ENCODE measurements at regions not wholly inside any gene's neighbourhood (a gene's known extent, or its start where the extent isn't known, plus 50 kb on each side); places are given as distances from the start of the nearest gene placed in this dataset.

GRCh38 chr1:229798558-229798957, 172.5 kb downstream of the URB2 start (continued):
- TF ChIP-seq ZBTB33 (IDR thresholded peaks at IDR 0.05; ENCODE audit: borderline replicate concordance, low read depth) (no peak), MAX (IDR thresholded peaks at IDR 0.05; ENCODE audit: low read depth) (no peak), YY1 (IDR thresholded peaks at IDR 0.05; ENCODE audit: low read depth) (no peak), CHD2 (IDR thresholded peaks at IDR 0.05; ENCODE audit: low read length, partially characterized antibody) (no peak), EP300 (IDR thresholded peaks at IDR 0.05; ENCODE audit: borderline replicate concordance in 1 of 2, low read depth in 1 of 2, low read length in 1 of 2) (no peak), FOXM1 (IDR thresholded peaks at IDR 0.05; ENCODE audit: low read depth) (no peak), USF1 (IDR thresholded peaks at IDR 0.05; ENCODE audit: borderline replicate concordance, low read depth) (no peak), REST (IDR thresholded peaks at IDR 0.05; ENCODE audit: low read depth, low read length) (no peak), TAF1 (IDR thresholded peaks at IDR 0.05; ENCODE audit: borderline replicate concordance, low read depth, low read length) (no peak), RCOR1 (IDR thresholded peaks at IDR 0.05; ENCODE audit: low read length) (no peak)

- Histone ChIP-seq H4K20me1 (ENCODE audit: insufficient read depth) (no peaks in the 10 kb centered on the region), H3K4me2 (no peak overlapping the region), H3K9me3 (no peaks in the 10 kb centered on the region), H3K36me3 (replicated peaks in 1 of 2; ENCODE audit: control insufficient read depth in 1 of 2, insufficient read depth in 2 of 2, low read length in 1 of 2) (no peaks in the 10 kb centered on the region), H3K4me1 (ENCODE audit: control insufficient read depth in 1 of 2, insufficient read depth in 2 of 2, low read depth in 1 of 2, low read length in 1 of 2) (no peaks in the 10 kb centered on the region), H3F3A (replicated peaks; ENCODE audit: insufficient read depth) (no peaks in the 10 kb centered on the region), H3K9ac (no peak overlapping the region), H3K4me3 (ENCODE audit: low read depth in 2 of 2, low read length in 1 of 2) (no peak overlapping the region), H3K9me2 (no peaks in the 10 kb centered on the region), H3K27me3 (ENCODE audit: insufficient read depth) (no peaks in the 10 kb centered on the region), H3K27ac (ENCODE audit: low read depth in 2 of 2, low read length in 1 of 2) (no peak overlapping the region), H2AFZ (ENCODE audit: low read depth) (no peak overlapping the region), H3K79me2 (ENCODE audit: insufficient read depth) (no peaks in the 10 kb centered on the region)
- no peak for DNase-seq
- WGBS (ENCODE audit: low lambda C conversion rate) = 31% methylated on average over 4 of the region's 4 CpGs
- POLR2A ChIA-PET = no interaction called here
- CTCF ChIA-PET = interaction anchor here (1.0 kb wide), 1 partner anchor 40 kb away, joined by 3 read pairs; no protein-coding TSS in a partner anchor
- TF ChIP-seq FOXJ3 (CRISPR knock-in tag; IDR thresholded peaks at IDR 0.05) (no peak), EP300 (IDR thresholded peaks at IDR 0.05; ENCODE audit: borderline replicate concordance in 1 of 2, low read depth in 1 of 2, low read length in 1 of 2) (no peak), FOXM1 (IDR thresholded peaks at IDR 0.05; ENCODE audit: low read depth) (no peak), PBX3 (IDR thresholded peaks at IDR 0.05) (no peak), NRF1 (IDR thresholded peaks at IDR 0.05; ENCODE audit: low read depth, low read length) (no peak), TCF12 (IDR thresholded peaks at IDR 0.05) (no peak), ELF1 (IDR thresholded peaks at IDR 0.05) (no peak), SMC3 (IDR thresholded peaks at IDR 0.05; ENCODE audit: low read depth, low read length) (no peak), IRF3 (IDR thresholded peaks at IDR 0.05; ENCODE audit: low read depth, low read length) (no peak), FOSL2 (IDR thresholded peaks at IDR 0.05; ENCODE audit: borderline replicate concordance, low read depth) (no peak), JUND (IDR thresholded peaks at IDR 0.05) (no peak), POLR2AphosphoS5 (IDR thresholded peaks at IDR 0.05; ENCODE audit: low read depth, low read length) (no peak)
These were observed 177.7 kb downstream of the URB2 start for GRCh38 chr1:229803626-229804217.

All from SK-N-SH (cell line).